ENCODE measurements at regions not wholly inside any gene's neighbourhood (a gene's known extent, or its start where the extent isn't known, plus 50 kb on each side); places are given as distances from the start of the nearest gene placed in this dataset.

- TF ChIP-seq CTCF (IDR thresholded peaks at IDR 0.05; ENCODE audit: insufficient read depth, low read depth, low read length), result no peak
- TF ChIP-seq EZH2 (IDR thresholded peaks at IDR 0.05; ENCODE audit: insufficient read depth, low read length), result no peak
Measured at GRCh38 chr9:3735251-3735650, 209.4 kb upstream of the RFX3 start.

Data from astrocyte (in vitro differentiated cells and primary cell).